B cell (primary cell): ENCODE measurements at regions not wholly inside any gene's neighbourhood (a gene's known extent, or its start where the extent isn't known, plus 50 kb on each side); places are given as distances from the start of the nearest gene placed in this dataset.
A peak's percentile ranks its signal among the peaks of the same experiment; 100 is the strongest.

Experiments
- EZH2 ChIP-seq: IDR thresholded peaks from 2 replicates; pipeline ENCODE4 v1.6.1; 2012; ENCODE audit warnings: borderline replicate concordance, low read depth, mild to moderate bottlenecking, moderate library complexity, low read length; ENCODE audit not compliant: insufficient read depth, poor library complexity, severe bottlenecking
- TF ChIP-seq, protein P1 (sequence below): fragments of 200-600 bp; IDR thresholded peaks from one replicate; pipeline ENCODE4 v1.8.0; 2022; ENCODE audit warnings: antibody characterized with exemption, mild to moderate bottlenecking

DNA sequence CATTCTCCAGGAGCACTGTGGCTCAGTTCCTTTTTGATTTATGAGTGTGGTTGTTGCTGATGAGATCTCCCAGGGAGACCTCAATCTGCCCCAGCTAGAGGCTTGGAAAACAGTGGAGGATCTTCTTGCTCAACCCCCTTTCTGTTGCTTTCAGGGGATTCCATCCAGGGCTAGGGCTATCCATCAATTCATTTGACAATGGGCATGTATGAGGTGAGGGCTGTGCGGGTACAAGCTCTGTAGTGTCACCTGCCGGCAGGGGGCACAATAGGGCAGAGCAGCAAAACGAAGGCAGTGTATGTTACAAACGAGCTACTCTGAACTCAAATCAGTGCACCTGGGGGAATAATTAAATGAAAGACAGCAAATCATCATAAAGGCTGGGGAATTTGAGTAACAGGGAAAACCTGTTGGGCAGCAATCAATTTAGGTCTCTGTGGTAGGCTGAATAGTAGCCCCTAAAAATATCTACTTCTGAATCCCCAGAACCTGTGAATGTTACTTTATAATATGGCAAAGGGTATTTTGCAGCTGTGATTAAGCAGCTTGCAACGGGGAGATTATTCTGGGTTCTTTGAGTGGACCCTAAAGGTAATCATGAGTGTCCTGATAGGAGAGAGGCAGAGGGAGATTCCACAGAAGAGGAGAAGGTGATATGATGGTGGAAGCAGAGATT is 170.3 kb upstream of the ZBED5 start:
- TF ChIP-seq, protein P1, sequence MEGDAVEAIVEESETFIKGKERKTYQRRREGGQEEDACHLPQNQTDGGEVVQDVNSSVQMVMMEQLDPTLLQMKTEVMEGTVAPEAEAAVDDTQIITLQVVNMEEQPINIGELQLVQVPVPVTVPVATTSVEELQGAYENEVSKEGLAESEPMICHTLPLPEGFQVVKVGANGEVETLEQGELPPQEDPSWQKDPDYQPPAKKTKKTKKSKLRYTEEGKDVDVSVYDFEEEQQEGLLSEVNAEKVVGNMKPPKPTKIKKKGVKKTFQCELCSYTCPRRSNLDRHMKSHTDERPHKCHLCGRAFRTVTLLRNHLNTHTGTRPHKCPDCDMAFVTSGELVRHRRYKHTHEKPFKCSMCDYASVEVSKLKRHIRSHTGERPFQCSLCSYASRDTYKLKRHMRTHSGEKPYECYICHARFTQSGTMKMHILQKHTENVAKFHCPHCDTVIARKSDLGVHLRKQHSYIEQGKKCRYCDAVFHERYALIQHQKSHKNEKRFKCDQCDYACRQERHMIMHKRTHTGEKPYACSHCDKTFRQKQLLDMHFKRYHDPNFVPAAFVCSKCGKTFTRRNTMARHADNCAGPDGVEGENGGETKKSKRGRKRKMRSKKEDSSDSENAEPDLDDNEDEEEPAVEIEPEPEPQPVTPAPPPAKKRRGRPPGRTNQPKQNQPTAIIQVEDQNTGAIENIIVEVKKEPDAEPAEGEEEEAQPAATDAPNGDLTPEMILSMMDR: peak; percentile 93
- TF ChIP-seq EZH2: no peak
